GM12878 (cell line): ENCODE measurements at regions not wholly inside any gene's neighbourhood (a gene's known extent, or its start where the extent isn't known, plus 50 kb on each side); places are given as distances from the start of the nearest gene placed in this dataset.

ENCODE experiments used
- CTCF ChIP-seq, 3 experiments: IDR thresholded peaks in 2 of 3; conservative IDR thresholded peaks in 1 of 3; 2 replicates each; pipeline ENCODE4 v1.5.1; 2011; ENCODE audit warnings: low read depth in 3 of 3, low read length in 3 of 3, mild to moderate bottlenecking in 3 of 3, control low read depth in 2 of 3, moderate library complexity in 2 of 3, inconsistent platforms in 1 of 3, mixed read lengths in 1 of 3; ENCODE audit not compliant: control insufficient read depth in 2 of 3, insufficient read depth in 1 of 3; ENCODE audit errors: extremely low read depth in 1 of 3
- EZH2 ChIP-seq: IDR thresholded peaks from 2 replicates; pipeline ENCODE4 v1.6.1; 2012; ENCODE audit warnings: low read depth, mild to moderate bottlenecking, control low read depth, inconsistent platforms, low read length, borderline replicate concordance; ENCODE audit not compliant: control insufficient read depth
- MTA2 ChIP-seq: fragments of 450-650 bp; IDR thresholded peaks from 2 replicates; pipeline ENCODE4 v1.6.1; 2016; ENCODE audit warnings: low read depth, mild to moderate bottlenecking, moderate library complexity
- POLR2AphosphoS5 ChIP-seq: IDR thresholded peaks from 2 replicates; pipeline ENCODE4 v1.6.1; 2011; ENCODE audit warnings: mild to moderate bottlenecking, low read length, inconsistent platforms
- SP1 ChIP-seq: IDR thresholded peaks from one replicate; pipeline ENCODE4 v1.6.1; 2011; ENCODE audit warnings: low read depth, low read length
- ZNF592 ChIP-seq: fragments of 450-650 bp; IDR thresholded peaks from 2 replicates; pipeline ENCODE4 v1.6.1; 2017; ENCODE audit warnings: mild to moderate bottlenecking, moderate library complexity

GRCh38 chr4:189143263-189143952 is 797.3 kb upstream of the FRG1 start:
- TF ChIP-seq CTCF (IDR thresholded peaks at IDR 0.05 in 2 of 3, conservative IDR thresholded peaks at IDR 0.05 in 1 of 3; ENCODE audit: control insufficient read depth in 2 of 3, extremely low read depth in 1 of 3, insufficient read depth in 1 of 3, low read depth in 3 of 3, low read length in 3 of 3): no peak
- no peak for TF ChIP-seq ZNF592
- no peak for TF ChIP-seq POLR2AphosphoS5
- TF ChIP-seq MTA2: no peak
- no peak for TF ChIP-seq SP1
- no peak for TF ChIP-seq EZH2
